H9 (cell line): ENCODE measurements at regions not wholly inside any gene's neighbourhood (a gene's known extent, or its start where the extent isn't known, plus 50 kb on each side); places are given as distances from the start of the nearest gene placed in this dataset.

Experiments used
- DNase-seq: peaks from one replicate; pipeline ENCODE4 v3.0.0-alpha.2; 2017
- H2AFZ ChIP-seq: one replicate; pipeline ENCODE4 v1.6.1; 2013; ENCODE audit warnings: mild to moderate bottlenecking, low read length, control low read depth, moderate library complexity
- H2AK5ac ChIP-seq: 2 replicates; pipeline ENCODE4 v1.6.1; 2013; ENCODE audit warnings: low read length, control low read depth, mixed read lengths; ENCODE audit not compliant: insufficient read length
- H2BK120ac ChIP-seq: one replicate; pipeline ENCODE4 v1.6.1; 2013; ENCODE audit warnings: low read depth, mild to moderate bottlenecking, low read length, control low read depth, inconsistent platforms; ENCODE audit not compliant: poor library complexity, severe bottlenecking
- H2BK12ac ChIP-seq: 2 replicates; pipeline ENCODE4 v1.6.1; 2013; ENCODE audit warnings: low read length, control low read depth, mixed read lengths, low read depth; ENCODE audit not compliant: insufficient read length
- H2BK15ac ChIP-seq: 2 replicates; pipeline ENCODE4 v1.6.1; 2013; ENCODE audit warnings: low read depth, low read length, control low read depth
- H2BK20ac ChIP-seq: one replicate; pipeline ENCODE4 v1.6.1; 2013; ENCODE audit warnings: low read depth, mild to moderate bottlenecking, low read length, control low read depth, inconsistent platforms; ENCODE audit not compliant: poor library complexity, severe bottlenecking
- H2BK5ac ChIP-seq: 2 replicates; pipeline ENCODE4 v1.6.1; 2013; ENCODE audit warnings: low read length, control low read depth, mixed read lengths; ENCODE audit not compliant: insufficient read length
- H3K14ac ChIP-seq: 2 replicates; pipeline ENCODE4 v1.6.1; 2013; ENCODE audit warnings: low read length, control low read depth; ENCODE audit not compliant: insufficient read depth
- H3K18ac ChIP-seq: 2 replicates; pipeline ENCODE4 v1.6.1; 2013; ENCODE audit warnings: low read depth, mild to moderate bottlenecking, mixed read lengths, low read length, control low read depth; ENCODE audit not compliant: insufficient read length
- H3K23ac ChIP-seq: 2 replicates; pipeline ENCODE4 v1.6.1; 2013; ENCODE audit warnings: low read length, control low read depth, mixed read lengths, low read depth; ENCODE audit not compliant: insufficient read length
- H3K23me2 ChIP-seq: 2 replicates; pipeline ENCODE4 v1.6.1; 2013; ENCODE audit warnings: low read depth, mild to moderate bottlenecking, mixed read lengths, low read length, control low read depth; ENCODE audit not compliant: insufficient read length, poor library complexity, severe bottlenecking
- H3K27ac ChIP-seq: 2 replicates; pipeline ENCODE4 v1.5.1; 2013; ENCODE audit warnings: low read length, control low read depth, mixed read lengths, low read depth; ENCODE audit not compliant: insufficient read length
- H3K27me3 ChIP-seq: 2 replicates; pipeline ENCODE4 v1.6.1; 2013; ENCODE audit warnings: low read length, control low read depth, inconsistent platforms; ENCODE audit not compliant: insufficient read depth
- H3K4ac ChIP-seq: 2 replicates; pipeline ENCODE4 v1.6.1; 2013; ENCODE audit warnings: low read depth, mild to moderate bottlenecking, control low read depth, inconsistent platforms, low read length, moderate library complexity
- H3K4me1 ChIP-seq: 2 replicates; pipeline ENCODE4 v1.6.1; 2013; ENCODE audit warnings: low read length, control low read depth, inconsistent platforms; ENCODE audit not compliant: insufficient read depth
- H3K4me2 ChIP-seq: 2 replicates; pipeline ENCODE4 v1.6.1; 2013; ENCODE audit warnings: low read length, control low read depth, mixed read lengths; ENCODE audit not compliant: insufficient read length, insufficient read depth
- H3K56ac ChIP-seq: 2 replicates; pipeline ENCODE4 v1.6.1; 2013; ENCODE audit warnings: low read depth, mild to moderate bottlenecking, mixed read lengths, low read length, control low read depth; ENCODE audit not compliant: insufficient read length
- H3K79me1 ChIP-seq: 2 replicates; pipeline ENCODE4 v1.6.1; 2013; ENCODE audit warnings: low read depth, mild to moderate bottlenecking, moderate library complexity, low read length, control low read depth, inconsistent platforms; ENCODE audit not compliant: insufficient read depth, poor library complexity, severe bottlenecking
- H3K79me2 ChIP-seq: 2 replicates; pipeline ENCODE4 v1.6.1; 2013; ENCODE audit warnings: low read length, control low read depth, inconsistent platforms; ENCODE audit not compliant: insufficient read depth
- H3K9ac ChIP-seq: 2 replicates; pipeline ENCODE4 v1.6.1; 2013; ENCODE audit warnings: low read length, control low read depth, mixed read lengths; ENCODE audit not compliant: insufficient read length; ENCODE audit errors: extremely low read depth
- H3K9me3 ChIP-seq: one replicate; pipeline ENCODE4 v1.6.1; 2013; ENCODE audit warnings: low read depth, low read length, inconsistent platforms; ENCODE audit not compliant: control insufficient read depth
- H3T11ph ChIP-seq: one replicate; pipeline ENCODE4 v1.6.1; 2013; ENCODE audit warnings: mild to moderate bottlenecking, low read length, control low read depth, inconsistent platforms
- H4K20me1 ChIP-seq: one replicate; pipeline ENCODE4 v1.6.1; 2013; ENCODE audit not compliant: control insufficient read depth, insufficient read length, insufficient read depth
- H4K5ac ChIP-seq: 2 replicates; pipeline ENCODE4 v1.6.1; 2013; ENCODE audit warnings: low read depth, mild to moderate bottlenecking, mixed read lengths, low read length, control low read depth; ENCODE audit not compliant: insufficient read length
- H4K8ac ChIP-seq: replicated peaks from 2 replicates; pipeline ENCODE4 v1.6.1; 2013; ENCODE audit warnings: low read length, control low read depth, mixed read lengths, low read depth; ENCODE audit not compliant: insufficient read length
- H4K91ac ChIP-seq: 2 replicates; pipeline ENCODE4 v1.6.1; 2013; ENCODE audit warnings: low read depth, mild to moderate bottlenecking, moderate library complexity, mixed read lengths, low read length, control low read depth; ENCODE audit not compliant: insufficient read length
- H3K27ac Mint-ChIP-seq, 3 experiments: 2 replicates in 2 of 3; 3 replicates in 1 of 3; pipeline ENCODE4 v1.8.0; 2020 to 2021; ENCODE audit warnings: mixed read lengths in 3 of 3, mild to moderate bottlenecking in 1 of 3, moderate library complexity in 1 of 3
- H3K27me3 Mint-ChIP-seq: 2 replicates; pipeline ENCODE4 v1.8.0; 2021; ENCODE audit warnings: low read depth, mild to moderate bottlenecking, moderate library complexity, mixed read lengths
- H3K36me3 Mint-ChIP-seq, 3 experiments: 2 replicates in 2 of 3; 3 replicates in 1 of 3; pipeline ENCODE4 v1.8.0; 2020 to 2021; ENCODE audit warnings: low read depth in 3 of 3, mixed read lengths in 3 of 3; ENCODE audit not compliant: insufficient read depth in 1 of 3
- H3K4me1 Mint-ChIP-seq, 2 experiments: 2 replicates each; pipeline ENCODE4 v1.8.0; 2020; ENCODE audit warnings: mixed read lengths in 2 of 2
- H3K4me3 Mint-ChIP-seq, 2 experiments: 2 replicates in 1 of 2; 3 replicates in 1 of 2; pipeline ENCODE4 v1.8.0; 2020 to 2021; ENCODE audit warnings: mild to moderate bottlenecking in 2 of 2, mixed read lengths in 2 of 2, moderate library complexity in 1 of 2
- H3K9me3 Mint-ChIP-seq, 2 experiments: 2 replicates in 1 of 2; 3 replicates in 1 of 2; pipeline ENCODE4 v1.8.0; 2020; ENCODE audit warnings: mild to moderate bottlenecking in 2 of 2, mixed read lengths in 2 of 2, moderate library complexity in 1 of 2
- CTCF ChIP-seq: fragments of 200-600 bp; sonication (generic); conservative IDR thresholded peaks from 3 replicates; pipeline ENCODE4 v1.8.0; 2021; ENCODE audit warnings: antibody characterized with exemption, mild to moderate bottlenecking
- WGBS: extraction: QIAGEN DNeasy Blood & Tissue Kit; methylation state at CpG from one replicate; pipeline ENCODE4 v1.1.7; 2013; ENCODE audit warnings: missing lambda C conversion rate, low lambda C conversion rate, mixed read lengths; ENCODE audit not compliant: insufficient read length; ENCODE audit errors: extremely low coverage; 5-methylcytosine and 5-hydroxymethylcytosine counted together

- no peak overlapping the region for H2AFZ ChIP-seq
- H3K23ac ChIP-seq, result no peak overlapping the region
- H4K5ac ChIP-seq, result no peak overlapping the region
- Mint-ChIP-seq H3K4me3 (no peak overlapping the region), H3K27ac (no peak overlapping the region), H3K36me3 (no peaks in the 10 kb centered on the region), H3K4me1 (peaks cover 17 to 19% of the 10 kb centered on the region in 2 experiments), H3K27me3 (peaks cover 23% of the 10 kb centered on the region), H3K9me3 (no peaks in the 10 kb centered on the region; a peak in 2 of 5 replicates)
- no peak overlapping the region for H3K9ac ChIP-seq
- H3K4me1 ChIP-seq, result no peaks in the 10 kb centered on the region
- H2AK5ac ChIP-seq, result no peak overlapping the region
- no peaks in the 10 kb centered on the region for H4K20me1 ChIP-seq
- no CpG with 5 or more reads among the region's 3 CpGs for WGBS
- DNase-seq, result no peak
- H3K79me1 ChIP-seq, result no peaks in the 10 kb centered on the region
- no peak overlapping the region for H3K56ac ChIP-seq
- H3K23me2 ChIP-seq, result no peaks in the 10 kb centered on the region
- no peak overlapping the region for H2BK5ac ChIP-seq
- no peak overlapping the region for H3K14ac ChIP-seq
- 0 out of 2 replicates have a peak, but pooled peaks cover 1% of the 10 kb centered on the region for H3K79me2 ChIP-seq
- H3K9me3 ChIP-seq, result no peaks in the 10 kb centered on the region
- no peak overlapping the region for H4K91ac ChIP-seq
- no peak overlapping the region for H4K8ac ChIP-seq
- H3T11ph ChIP-seq, result no peak overlapping the region
- no peak overlapping the region for H2BK15ac ChIP-seq
- H3K27ac ChIP-seq, result no peak overlapping the region
- H3K18ac ChIP-seq, result no peak overlapping the region
- H3K4me2 ChIP-seq, result no peak overlapping the region
- H3K27me3 ChIP-seq, result no peaks in the 10 kb centered on the region
- no peak overlapping the region for H3K4ac ChIP-seq
- no peak overlapping the region for H2BK20ac ChIP-seq
- TF ChIP-seq CTCF, result no peak
- H2BK12ac ChIP-seq, result no peak overlapping the region
- no peak overlapping the region for H2BK120ac ChIP-seq
Observed at GRCh38 chr22:34198976-34199375, 278.7 kb upstream of the LARGE1 start.
